Caco-2 (cell line): ENCODE measurements at regions not wholly inside any gene's neighbourhood (a gene's known extent, or its start where the extent isn't known, plus 50 kb on each side); places are given as distances from the start of the nearest gene placed in this dataset.
A peak's percentile ranks its signal among the peaks of the same experiment; 100 is the strongest.

ENCODE experiments used
- BruUV-seq: library from RNA; stranded (reverse); fragments of 400-500 nt; replicated peaks from 2 replicates; lab custom pipeline; 2021; lab: Mats Ljungman, UMichigan
- CTCF ChIA-PET: fragments of 300-600 bp; sonication (Branson Sonifier 250); formaldehyde crosslinking; loops from one replicate; lab custom pipeline; 2022; ENCODE audit warnings: antibody characterized with exemption; lab: Charles Lee
- POLR2A ChIA-PET: fragments of 300-600 bp; sonication (Branson Sonifier 250); formaldehyde crosslinking; loops from one replicate; lab custom pipeline; 2022; ENCODE audit warnings: antibody characterized with exemption; lab: Charles Lee
- DNase-seq, 2 experiments: peaks; one replicate each; pipeline versions ENCODE4 v3.0.0 to v3.0.0-alpha.2; 2020 to 2022
- H3K27me3 ChIP-seq: replicated peaks from 2 replicates; pipeline ENCODE4 v1.6.0; 2011; ENCODE audit warnings: low read length; ENCODE audit not compliant: control insufficient read depth, insufficient read depth
- H3K36me3 ChIP-seq: 2 replicates; pipeline ENCODE4 v1.5.1; 2011; ENCODE audit warnings: low read length; ENCODE audit not compliant: control insufficient read depth, insufficient read depth
- H3K4me1 ChIP-seq: fragments of 250-450 bp; sonication (Bioruptor Pico); 2 replicates; pipeline ENCODE4 v1.5.1; 2020; ENCODE audit warnings: mild to moderate bottlenecking
- H3K4me3 ChIP-seq: 2 replicates; pipeline ENCODE4 v1.5.1; 2011; ENCODE audit warnings: low read depth, mild to moderate bottlenecking, control low read depth, low read length
- H3K9me3 ChIP-seq: fragments of 250-450 bp; sonication (Bioruptor Pico); 2 replicates; pipeline ENCODE4 v1.5.1; 2020; ENCODE audit warnings: mild to moderate bottlenecking, moderate library complexity
- H3K27ac Mint-ChIP-seq: one replicate; pipeline ENCODE4 v1.8.0; 2022; ENCODE audit warnings: mixed read lengths; ENCODE audit not compliant: unreplicated experiment
- H3K27me3 Mint-ChIP-seq: one replicate; pipeline ENCODE4 v1.8.0; 2022; ENCODE audit warnings: mixed read lengths; ENCODE audit not compliant: insufficient read depth, unreplicated experiment
- H3K36me3 Mint-ChIP-seq: one replicate; pipeline ENCODE4 v1.8.0; 2022; ENCODE audit warnings: mild to moderate bottlenecking, mixed read lengths; ENCODE audit not compliant: insufficient read depth, unreplicated experiment
- H3K4me1 Mint-ChIP-seq: one replicate; pipeline ENCODE4 v1.8.0; 2022; ENCODE audit warnings: low read depth, mixed read lengths; ENCODE audit not compliant: unreplicated experiment
- H3K4me3 Mint-ChIP-seq: one replicate; pipeline ENCODE4 v1.8.0; 2022; ENCODE audit warnings: mild to moderate bottlenecking, moderate library complexity, mixed read lengths; ENCODE audit not compliant: unreplicated experiment
- H3K9me3 Mint-ChIP-seq: one replicate; pipeline ENCODE4 v1.8.0; 2022; ENCODE audit warnings: mixed read lengths; ENCODE audit not compliant: unreplicated experiment
- intact Hi-C: fragments of 100-400 bp; cut with micrococcal nuclease; formaldehyde crosslinking; loops from one replicate; pipeline ENCODE4 v1.10.0; 2022; ENCODE audit not compliant: unreplicated experiment
- TF ChIP-seq, protein P1 (sequence below), 2 experiments: fragments of 200-600 bp in 1 of 2; IDR thresholded peaks; 1 replicate in 1 of 2; 2 replicates in 1 of 2; pipeline versions ENCODE4 v1.5.1 to v1.8.0; 2011 to 2022; ENCODE audit warnings: antibody characterized with exemption in 1 of 2, control low read depth in 1 of 2, inconsistent platforms in 1 of 2, low read depth in 1 of 2, low read length in 1 of 2, mild to moderate bottlenecking in 1 of 2, moderate library complexity in 1 of 2; ENCODE audit not compliant: insufficient read depth in 1 of 2, severe bottlenecking in 1 of 2, unreplicated experiment in 1 of 2

DNA sequence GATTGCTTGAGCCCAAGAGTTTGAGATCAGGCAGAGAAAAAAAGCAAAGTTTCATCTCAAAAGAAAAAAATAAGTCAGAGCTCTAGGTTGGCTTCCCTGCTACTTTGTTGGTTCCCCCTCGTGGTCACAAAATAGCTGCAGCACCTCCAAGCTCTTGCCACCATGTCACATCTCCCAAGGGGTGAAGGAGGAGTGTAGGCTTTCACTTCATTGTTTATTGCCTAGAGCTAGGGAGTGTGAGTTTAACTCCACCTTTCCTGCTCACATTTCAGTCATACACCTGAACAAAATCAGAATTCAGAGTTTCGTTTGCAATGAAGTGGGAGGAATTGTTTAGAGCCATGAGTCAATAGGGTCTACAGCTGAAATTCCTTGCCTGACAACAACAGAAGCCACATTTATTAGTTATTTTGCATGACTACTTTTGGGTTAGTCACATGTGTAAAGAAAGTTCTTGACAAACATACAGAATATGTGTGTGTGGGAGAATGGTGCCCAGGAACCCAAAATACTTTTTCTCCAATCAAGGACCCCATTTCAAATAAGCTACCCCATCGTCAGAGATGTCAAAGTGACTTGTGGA is 56.2 kb upstream of the UFL1 start:
- no peaks in the 10 kb centered on the region for H3K36me3 ChIP-seq
- no peaks in the 10 kb centered on the region for H3K4me1 Mint-ChIP-seq
- no peaks in the 10 kb centered on the region for H3K27me3 Mint-ChIP-seq
- intact Hi-C loops = loop anchor here (2.0 to 10.0 kb wide), 2 partner anchors 161 to 1101 kb away; no protein-coding TSS in a partner anchor
- no peak overlapping the region for H3K4me3 Mint-ChIP-seq
- no peaks in the 10 kb centered on the region for H3K27me3 ChIP-seq
- TF ChIP-seq, protein P1, sequence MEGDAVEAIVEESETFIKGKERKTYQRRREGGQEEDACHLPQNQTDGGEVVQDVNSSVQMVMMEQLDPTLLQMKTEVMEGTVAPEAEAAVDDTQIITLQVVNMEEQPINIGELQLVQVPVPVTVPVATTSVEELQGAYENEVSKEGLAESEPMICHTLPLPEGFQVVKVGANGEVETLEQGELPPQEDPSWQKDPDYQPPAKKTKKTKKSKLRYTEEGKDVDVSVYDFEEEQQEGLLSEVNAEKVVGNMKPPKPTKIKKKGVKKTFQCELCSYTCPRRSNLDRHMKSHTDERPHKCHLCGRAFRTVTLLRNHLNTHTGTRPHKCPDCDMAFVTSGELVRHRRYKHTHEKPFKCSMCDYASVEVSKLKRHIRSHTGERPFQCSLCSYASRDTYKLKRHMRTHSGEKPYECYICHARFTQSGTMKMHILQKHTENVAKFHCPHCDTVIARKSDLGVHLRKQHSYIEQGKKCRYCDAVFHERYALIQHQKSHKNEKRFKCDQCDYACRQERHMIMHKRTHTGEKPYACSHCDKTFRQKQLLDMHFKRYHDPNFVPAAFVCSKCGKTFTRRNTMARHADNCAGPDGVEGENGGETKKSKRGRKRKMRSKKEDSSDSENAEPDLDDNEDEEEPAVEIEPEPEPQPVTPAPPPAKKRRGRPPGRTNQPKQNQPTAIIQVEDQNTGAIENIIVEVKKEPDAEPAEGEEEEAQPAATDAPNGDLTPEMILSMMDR (IDR thresholded peaks at IDR 0.05; ENCODE audit: insufficient read depth in 1 of 2, low read depth in 1 of 2, low read length in 1 of 2, severe bottlenecking in 1 of 2, unreplicated experiment in 1 of 2) = peak in 1 of 2 experiments; percentile 4
- no peaks in the 10 kb centered on the region for H3K9me3 Mint-ChIP-seq
- no peaks in the 10 kb centered on the region for H3K9me3 ChIP-seq
- no TSS peak for BruUV-seq
- POLR2A ChIA-PET = no interaction called here
- DNase-seq = no peak
- CTCF ChIA-PET = interaction anchor here (0.7 kb wide), 1 partner anchor 71 kb away, joined by 3 read pairs; no protein-coding TSS in a partner anchor
- H3K27ac Mint-ChIP-seq = no peak overlapping the region
- H3K4me1 ChIP-seq = peaks cover 7% of the 10 kb centered on the region; the same call in 1 of the 2 replicates
- H3K4me3 ChIP-seq = no peak overlapping the region
- no peaks in the 10 kb centered on the region for H3K36me3 Mint-ChIP-seq

DNA sequence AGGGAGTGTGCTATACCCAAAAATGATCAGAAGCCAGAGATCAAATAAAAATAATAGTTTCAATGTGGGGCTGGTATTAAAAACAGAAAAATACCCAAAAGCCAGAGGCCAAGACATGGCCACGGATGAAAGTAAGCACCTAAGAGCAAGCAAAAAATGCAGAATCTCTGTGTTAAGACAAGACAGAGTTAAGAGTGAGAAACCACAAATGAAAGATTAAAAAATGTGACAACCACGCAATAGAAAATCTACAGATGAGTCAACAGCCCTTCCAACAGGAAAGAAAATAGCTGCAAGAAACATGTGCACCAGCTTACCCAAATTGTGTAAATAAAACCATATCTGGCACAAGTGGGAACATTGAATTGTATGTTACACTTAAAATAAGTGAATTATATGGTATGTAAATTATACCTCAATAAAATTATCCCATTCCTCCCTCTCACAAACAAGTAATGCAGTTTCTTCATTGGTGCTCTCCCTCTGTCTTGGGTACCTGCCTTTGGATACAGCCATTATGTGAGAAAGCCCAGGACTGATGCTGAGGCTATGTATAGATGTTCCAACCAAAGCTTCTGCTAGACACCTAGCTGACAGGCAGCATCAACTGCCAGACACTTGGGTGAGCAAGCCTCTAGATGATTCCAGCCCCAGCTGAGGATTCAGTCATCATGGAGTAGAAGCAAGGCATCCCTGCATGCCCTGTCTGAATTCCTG is 55.3 kb upstream of the UFL1 start:
- no peak overlapping the region for H3K4me3 Mint-ChIP-seq
- no peak for DNase-seq
- H3K27ac Mint-ChIP-seq = no peak overlapping the region
- Histone ChIP-seq H3K9me3 (no peaks in the 10 kb centered on the region), H3K4me3 (no peak overlapping the region), H3K4me1 (peaks cover 7% of the 10 kb centered on the region; the same call in 1 of the 2 replicates), H3K27me3 (no peaks in the 10 kb centered on the region), H3K36me3 (no peaks in the 10 kb centered on the region)
- H3K9me3 Mint-ChIP-seq = no peaks in the 10 kb centered on the region
- TF ChIP-seq, protein P1 (IDR thresholded peaks at IDR 0.05; ENCODE audit: insufficient read depth in 1 of 2, low read depth in 1 of 2, low read length in 1 of 2, severe bottlenecking in 1 of 2, unreplicated experiment in 1 of 2) = no peak
- POLR2A ChIA-PET = no interaction called here
- intact Hi-C loops = loop anchor here (10.0 kb wide), 1 partner anchor 162 kb away; no protein-coding TSS in a partner anchor
- no peaks in the 10 kb centered on the region for H3K27me3 Mint-ChIP-seq
- CTCF ChIA-PET = interaction anchor here (0.9 kb wide), 1 partner anchor 71 kb away, joined by 3 read pairs; no protein-coding TSS in a partner anchor
- no peaks in the 10 kb centered on the region for H3K36me3 Mint-ChIP-seq
- no peaks in the 10 kb centered on the region for H3K4me1 Mint-ChIP-seq
- BruUV-seq = no TSS peak

DNA sequence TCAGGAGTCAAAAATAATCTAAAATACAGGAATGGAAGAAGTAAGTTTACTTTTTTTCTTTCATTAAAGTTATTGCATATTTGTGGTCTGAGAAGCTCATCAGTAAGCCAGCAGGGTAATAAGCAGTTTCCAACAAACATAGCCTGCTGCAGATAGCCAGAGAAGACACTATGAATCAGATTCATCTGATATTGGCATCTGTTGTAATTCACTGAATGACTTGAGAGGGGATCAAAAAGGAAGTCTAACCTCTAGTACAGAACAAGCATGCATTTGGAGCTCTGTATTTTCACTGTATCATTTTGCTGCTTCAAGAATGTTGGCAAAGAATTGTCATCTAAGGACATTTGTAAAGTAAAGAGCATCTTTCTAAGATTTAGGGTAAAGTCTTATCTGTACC is 53.8 kb upstream of the UFL1 start:
- H3K9me3 Mint-ChIP-seq = no peaks in the 10 kb centered on the region
- Histone ChIP-seq H3K27me3 (no peaks in the 10 kb centered on the region), H3K4me1 (peaks cover 7% of the 10 kb centered on the region; the same call in 1 of the 2 replicates), H3K36me3 (no peaks in the 10 kb centered on the region), H3K9me3 (no peaks in the 10 kb centered on the region), H3K4me3 (no peak overlapping the region)
- intact Hi-C loops = loop anchor here (10.0 kb wide), 1 partner anchor 163 kb away; no protein-coding TSS in a partner anchor
- POLR2A ChIA-PET = no interaction called here
- no peaks in the 10 kb centered on the region for H3K27me3 Mint-ChIP-seq
- no peaks in the 10 kb centered on the region for H3K36me3 Mint-ChIP-seq
- H3K4me3 Mint-ChIP-seq = no peak overlapping the region
- CTCF ChIA-PET = no interaction called here
- no peak for DNase-seq
- TF ChIP-seq, protein P1 (IDR thresholded peaks at IDR 0.05; ENCODE audit: insufficient read depth in 1 of 2, low read depth in 1 of 2, low read length in 1 of 2, severe bottlenecking in 1 of 2, unreplicated experiment in 1 of 2) = no peak
- no peaks in the 10 kb centered on the region for H3K4me1 Mint-ChIP-seq
- no TSS peak for BruUV-seq
- no peak overlapping the region for H3K27ac Mint-ChIP-seq
